HepG2 (cell line): ENCODE measurements at regions not wholly inside any gene's neighbourhood (a gene's known extent, or its start where the extent isn't known, plus 50 kb on each side); places are given as distances from the start of the nearest gene placed in this dataset.

Experiments
- ATAC-seq: fragments of 200-7000 bp; cut with Tn5 transposase; 3 replicates; pipeline ENCODE4 v1.9.1; 2020; ENCODE audit warnings: mild to moderate bottlenecking, moderate library complexity
- BruUV-seq: library from RNA; stranded (reverse); fragments of 400-500 nt; replicated peaks from 2 replicates; lab custom pipeline; 2021; lab: Mats Ljungman, UMichigan
- CTCF ChIA-PET: fragments of 300-600 bp; formaldehyde crosslinking; extraction: SDS; loops from one replicate; lab custom pipeline; 2021; ENCODE audit warnings: low total read pairs, inconsistent platforms, low intra/inter-chr PET ratio; lab: Yijun Ruan, JAX
- POLR2A ChIA-PET: fragments of 350-600 bp; sonication (Branson Sonifier 250); formaldehyde crosslinking; loops from one replicate; lab custom pipeline; 2020; ENCODE audit warnings: antibody characterized with exemption, inconsistent platforms; lab: Yijun Ruan, JAX
- DNase-seq: peaks from one replicate; pipeline ENCODE4 v3.0.0-alpha.2; 2015; ENCODE audit warnings: low spot score
- FAIRE-seq: peaks from 3 replicates; lab custom pipeline; 2011; peaks lifted over from hg19 to GRCh38; lab: Jason Lieb, UNC
- H2AFZ ChIP-seq: one replicate; pipeline ENCODE4 v1.6.1; 2011; ENCODE audit warnings: low read length, inconsistent platforms
- H3K27ac ChIP-seq: fragments of 300-600 bp; 3 replicates; pipeline ENCODE4 v1.8.0; 2011; ENCODE audit warnings: mixed run types, mild to moderate bottlenecking, mixed read lengths, low read length, inconsistent platforms; ENCODE audit not compliant: insufficient read depth; ENCODE audit errors: extremely low read length
- H3K27me3 ChIP-seq, 2 experiments: fragments of 200-600 bp in 1 of 2; 2 replicates in 1 of 2; 3 replicates in 1 of 2; pipeline versions ENCODE4 v1.6.0 to v1.8.0; 2011; ENCODE audit warnings: low read length in 2 of 2, mild to moderate bottlenecking in 2 of 2, moderate library complexity in 2 of 2, inconsistent platforms in 1 of 2; ENCODE audit not compliant: insufficient read depth in 2 of 2, control insufficient read depth in 1 of 2
- H3K36me3 ChIP-seq, 2 experiments: fragments of 200-600 bp in 1 of 2; replicated peaks in 1 of 2; 2 replicates in 1 of 2; 3 replicates in 1 of 2; pipeline versions ENCODE4 v1.5.1 to v1.8.0; 2011; ENCODE audit warnings: low read length in 2 of 2, inconsistent platforms in 1 of 2; ENCODE audit not compliant: insufficient read depth in 2 of 2, control insufficient read depth in 1 of 2
- H3K4me1 ChIP-seq: 2 replicates; pipeline ENCODE4 v1.5.1; 2012; ENCODE audit warnings: low read length, inconsistent platforms; ENCODE audit not compliant: insufficient read depth
- H3K4me2 ChIP-seq: 2 replicates; pipeline ENCODE4 v1.6.0; 2011; ENCODE audit warnings: low read depth, low read length, inconsistent platforms
- H3K4me3 ChIP-seq, 3 experiments: fragments of 200-600 bp in 1 of 3; sonication (generic), shearing (Covaris generic) in 1 of 3; replicated peaks in 1 of 3; 2 replicates each; pipeline ENCODE4 v1.5.1; 2011 to 2016; ENCODE audit warnings: low read length in 3 of 3, inconsistent platforms in 2 of 3, low read depth in 2 of 3, mild to moderate bottlenecking in 2 of 3, control low read depth in 1 of 3, mixed read lengths in 1 of 3; ENCODE audit not compliant: insufficient read depth in 1 of 3
- H3K79me2 ChIP-seq: one replicate; pipeline ENCODE4 v1.6.1; 2011; ENCODE audit warnings: low read length, inconsistent platforms; ENCODE audit not compliant: insufficient read depth
- H3K9ac ChIP-seq: 2 replicates; pipeline ENCODE4 v1.6.0; 2011; ENCODE audit warnings: mild to moderate bottlenecking, low read depth, low read length, inconsistent platforms; ENCODE audit not compliant: insufficient read depth
- H3K9me3 ChIP-seq: 2 replicates; pipeline ENCODE4 v1.5.1; 2012; ENCODE audit warnings: mild to moderate bottlenecking, low read length
- H4K20me1 ChIP-seq: 2 replicates; pipeline ENCODE4 v1.6.0; 2011; ENCODE audit warnings: inconsistent platforms, mild to moderate bottlenecking, low read length, moderate library complexity; ENCODE audit not compliant: insufficient read depth
- CEBPB ChIP-seq: IDR thresholded peaks from 2 replicates; pipeline ENCODE4 v1.6.1; 2011; ENCODE audit warnings: low read depth, low read length, improper control_type of control experiment, borderline replicate concordance
- KAT8 ChIP-seq: IDR thresholded peaks from 2 replicates; pipeline ENCODE4 v1.6.1; 2016; ENCODE audit warnings: missing genetic modification reagents, missing compliant biosample characterization
- ZFYVE20 ChIP-seq: sonication (generic); formaldehyde crosslinking; IDR thresholded peaks from 2 replicates; pipeline ENCODE4 v1.8.0; 2023; ENCODE audit warnings: low read depth, mild to moderate bottlenecking, moderate library complexity, missing genetic modification reagents, borderline replicate concordance
- WGBS: methylation state at CpG from one replicate; pipeline ENCODE4 v1.1.6; 2017; ENCODE audit warnings: low lambda C conversion rate; 5-methylcytosine and 5-hydroxymethylcytosine counted together
- in situ Hi-C: cut with HindIII; loops from 2 replicates; pipeline ENCODE4 v1.10.0; 2017; ENCODE audit warnings: low pct_unique_long_range_greater_than_20kb; ENCODE audit not compliant: extremely low pct_ligation_motif_present
- intact Hi-C: fragments of 100-400 bp; cut with micrococcal nuclease; formaldehyde crosslinking; loops from one replicate; pipeline ENCODE4 v1.10.0; 2022; ENCODE audit not compliant: unreplicated experiment
- TF ChIP-seq, protein P1 (sequence below): IDR thresholded peaks from 2 replicates; pipeline ENCODE4 v1.6.1; 2016; ENCODE audit warnings: low read depth
- TF ChIP-seq, protein P2 (sequence below): sonication (generic); formaldehyde crosslinking; IDR thresholded peaks from 2 replicates; pipeline ENCODE4 v1.5.0; 2020; ENCODE audit warnings: missing genetic modification reagents, mild to moderate bottlenecking, borderline replicate concordance

DNA sequence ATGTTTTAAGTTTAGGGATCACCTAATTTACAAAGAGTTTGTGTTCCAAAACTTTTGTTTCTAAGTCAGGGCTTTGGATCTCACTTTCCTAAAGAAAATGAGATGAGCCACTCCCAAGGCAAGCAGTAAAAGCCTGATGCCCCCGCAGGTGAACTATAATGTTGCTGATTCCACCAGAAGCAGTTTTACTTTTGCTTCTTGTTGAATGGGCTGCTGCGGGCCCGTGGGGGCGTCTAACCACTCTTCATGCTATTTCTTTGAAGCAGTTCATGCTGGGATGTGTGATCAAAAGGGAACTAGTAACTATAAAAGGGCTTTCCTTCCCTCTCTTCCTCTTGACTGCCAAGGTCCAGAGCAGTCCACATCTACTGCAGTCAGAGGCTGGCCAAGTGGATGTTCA, 118.7 kb upstream of the NEBL start:
- POLR2A ChIA-PET = no interaction called here

GRCh38 chr10:21014141-21014540, 117.0 kb upstream of the NEBL start:
- H3K9me3 ChIP-seq = no peaks in the 10 kb centered on the region
- no peaks in the 10 kb centered on the region for H3K79me2 ChIP-seq
- H3K4me2 ChIP-seq = no peak overlapping the region
- DNase-seq (no peak), FAIRE-seq (no peak)
- ChIA-PET POLR2A (no interaction called here), CTCF (no interaction called here)
- in situ Hi-C loops = no loop called here
- peaks cover 0 to 11% of the 10 kb centered on the region in 2 experiments; a peak in 2 of 5 replicates for H3K27me3 ChIP-seq
- no TSS peak for BruUV-seq
- no peaks in the 10 kb centered on the region for H3K4me1 ChIP-seq
- H2AFZ ChIP-seq = no peak overlapping the region
- TF ChIP-seq ZFYVE20 (CRISPR knock-in tag) = no peak
- TF ChIP-seq CEBPB = peak; percentile 32; the same call in 1 of the 2 replicates
- TF ChIP-seq, protein P1, sequence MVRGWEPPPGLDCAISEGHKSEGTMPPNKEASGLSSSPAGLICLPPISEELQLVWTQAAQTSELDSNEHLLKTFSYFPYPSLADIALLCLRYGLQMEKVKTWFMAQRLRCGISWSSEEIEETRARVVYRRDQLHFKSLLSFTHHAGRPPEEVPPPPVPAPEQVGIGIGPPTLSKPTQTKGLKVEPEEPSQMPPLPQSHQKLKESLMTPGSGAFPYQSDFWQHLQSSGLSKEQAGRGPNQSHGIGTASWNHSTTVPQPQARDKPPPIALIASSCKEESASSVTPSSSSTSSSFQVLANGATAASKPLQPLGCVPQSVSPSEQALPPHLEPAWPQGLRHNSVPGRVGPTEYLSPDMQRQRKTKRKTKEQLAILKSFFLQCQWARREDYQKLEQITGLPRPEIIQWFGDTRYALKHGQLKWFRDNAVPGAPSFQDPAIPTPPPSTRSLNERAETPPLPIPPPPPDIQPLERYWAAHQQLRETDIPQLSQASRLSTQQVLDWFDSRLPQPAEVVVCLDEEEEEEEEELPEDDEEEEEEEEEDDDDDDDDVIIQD (CRISPR knock-in tag) = no peak
- TF ChIP-seq, all 625 proteins: peak for 1
- no peak overlapping the region for H3K27ac ChIP-seq
- ATAC-seq = no peak
- WGBS = 4% methylated on average over 3 of the region's 3 CpGs
- H4K20me1 ChIP-seq = no peaks in the 10 kb centered on the region
- no peaks in the 10 kb centered on the region for H3K36me3 ChIP-seq
- no peak overlapping the region for H3K4me3 ChIP-seq
- no peak overlapping the region for H3K9ac ChIP-seq
- intact Hi-C loops = no loop called here

More for the DNA sequence above, 118.7 kb upstream of the NEBL start:
- no peak for TF ChIP-seq KAT8 (CRISPR knock-in tag)
- TF ChIP-seq, protein P2, sequence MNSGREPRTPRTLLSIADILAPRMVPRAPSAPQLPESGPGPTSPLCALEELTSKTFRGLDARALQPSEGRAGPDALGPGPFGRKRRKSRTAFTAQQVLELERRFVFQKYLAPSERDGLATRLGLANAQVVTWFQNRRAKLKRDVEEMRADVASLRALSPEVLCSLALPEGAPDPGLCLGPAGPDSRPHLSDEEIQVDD = no peak
- Histone ChIP-seq H3K4me1 (no peaks in the 10 kb centered on the region), H3K9me3 (no peaks in the 10 kb centered on the region), H3K9ac (no peak overlapping the region), H3K27ac (no peak overlapping the region), H3K4me3 (no peak overlapping the region), H4K20me1 (no peaks in the 10 kb centered on the region), H3K79me2 (no peaks in the 10 kb centered on the region), H3K4me2 (no peak overlapping the region), H3K27me3 (peaks cover 0 to 27% of the 10 kb centered on the region in 2 experiments; a peak in 2 of 5 replicates), H3K36me3 (no peaks in the 10 kb centered on the region), H2AFZ (no peak overlapping the region)
- ATAC-seq = no peak
- intact Hi-C loops = no loop called here
- CTCF ChIA-PET = no interaction called here
- no peak for DNase-seq
- no TSS peak for BruUV-seq
- 4% methylated on average over 4 of the region's 4 CpGs for WGBS
- FAIRE-seq = no peak
- in situ Hi-C loops = no loop called here
